Thoracic aorta (tissue), 2 donors: ENCODE measurements at regions not wholly inside any gene's neighbourhood (a gene's known extent, or its start where the extent isn't known, plus 50 kb on each side); places are given as distances from the start of the nearest gene placed in this dataset.

Experiments
- ATAC-seq: fragments of 150-250 bp; one replicate; pipeline ENCODE4 v1.8.0; 2017; ENCODE audit warnings: low read depth; ENCODE audit not compliant: insufficient number of reproducible peaks, low FRiP score
- DNase-seq: peaks from one replicate; pipeline ENCODE4 v3.0.0-alpha.2; 2020; ENCODE audit warnings: low spot score
- H3K27ac ChIP-seq, 2 donors: fragments of 200-600 bp; sonication (generic); 1 replicate in 1 of 2; 2 replicates in 1 of 2; pipeline ENCODE4 v1.5.1; 2016; ENCODE audit warnings: mild to moderate bottlenecking in 2 of 2, moderate library complexity in 2 of 2
- H3K27me3 ChIP-seq: fragments of 200-600 bp; sonication (generic); replicated peaks from 2 replicates; pipeline ENCODE4 v1.6.0; 2016; ENCODE audit warnings: mild to moderate bottlenecking; ENCODE audit not compliant: insufficient read depth
- H3K36me3 ChIP-seq: fragments of 200-600 bp; sonication (generic); one replicate; pipeline ENCODE4 v1.5.1; 2016
- H3K4me1 ChIP-seq, 2 donors: fragments of 200-600 bp; sonication (generic); 1 replicate in 1 of 2; 2 replicates in 1 of 2; pipeline versions ENCODE4 v1.5.1 to v1.6.0; 2016; ENCODE audit warnings: low read depth in 2 of 2, mild to moderate bottlenecking in 1 of 2; ENCODE audit not compliant: control insufficient read depth in 1 of 2
- H3K4me3 ChIP-seq: fragments of 200-600 bp; sonication (generic); 2 replicates; pipeline ENCODE4 v1.5.1; 2016; ENCODE audit warnings: mild to moderate bottlenecking
- H3K9me3 ChIP-seq: fragments of 200-600 bp; sonication (generic); 2 replicates; pipeline ENCODE4 v1.5.1; 2016
- CTCF ChIP-seq: fragments of 200-600 bp; sonication (generic); IDR thresholded peaks from one replicate; pipeline ENCODE4 v1.5.1; 2019; ENCODE audit warnings: antibody characterized with exemption

GRCh38 chr9:121562301-121562700 lies 62.7 kb upstream of the GGTA1 start:
- Histone ChIP-seq H3K36me3 (no peaks in the 10 kb centered on the region), H3K4me3 (no peak overlapping the region), H3K9me3 (no peaks in the 10 kb centered on the region), H3K27me3 (no peaks in the 10 kb centered on the region), H3K27ac (no peak overlapping the region), H3K4me1 (peaks cover 23 to 41% of the 10 kb centered on the region in 2 donors)
- TF ChIP-seq CTCF, result no peak
- ATAC-seq (no peak), DNase-seq (no peak)

- no peak overlapping the region for H3K4me3 ChIP-seq
- no peak for TF ChIP-seq CTCF
- no peaks in the 10 kb centered on the region for H3K36me3 ChIP-seq
- DNase-seq (no peak), ATAC-seq (no peak)
- peaks cover 26 to 41% of the 10 kb centered on the region in 2 donors for H3K4me1 ChIP-seq
- no peaks in the 10 kb centered on the region for H3K27me3 ChIP-seq
- H3K9me3 ChIP-seq, result no peaks in the 10 kb centered on the region
- H3K27ac ChIP-seq, result no peak overlapping the region
These were observed 63.8 kb upstream of the GGTA1 start for GRCh38 chr9:121563425-121563824.

- no peak for DNase-seq
- no peak overlapping the region for H3K27ac ChIP-seq
- H3K27me3 ChIP-seq, result no peaks in the 10 kb centered on the region
- no peak for ATAC-seq
- no peak overlapping the region for H3K4me3 ChIP-seq
- no peaks in the 10 kb centered on the region for H3K9me3 ChIP-seq
- no peak for TF ChIP-seq CTCF
- peaks cover 26 to 41% of the 10 kb centered on the region in 2 donors for H3K4me1 ChIP-seq
- no peaks in the 10 kb centered on the region for H3K36me3 ChIP-seq
These were observed 64.3 kb upstream of the GGTA1 start for GRCh38 chr9:121563881-121564460.

GRCh38 chr9:121564504-121565260 lies 65.0 kb upstream of the GGTA1 start:
- H3K36me3 ChIP-seq, result no peaks in the 10 kb centered on the region
- no peak overlapping the region for H3K4me3 ChIP-seq
- peaks cover 26 to 42% of the 10 kb centered on the region in 2 donors for H3K4me1 ChIP-seq
- DNase-seq (no peak), ATAC-seq (no peak)
- no peak for TF ChIP-seq CTCF
- H3K9me3 ChIP-seq, result no peaks in the 10 kb centered on the region
- no peaks in the 10 kb centered on the region for H3K27me3 ChIP-seq
- H3K27ac ChIP-seq, result no peak overlapping the region

DNA sequence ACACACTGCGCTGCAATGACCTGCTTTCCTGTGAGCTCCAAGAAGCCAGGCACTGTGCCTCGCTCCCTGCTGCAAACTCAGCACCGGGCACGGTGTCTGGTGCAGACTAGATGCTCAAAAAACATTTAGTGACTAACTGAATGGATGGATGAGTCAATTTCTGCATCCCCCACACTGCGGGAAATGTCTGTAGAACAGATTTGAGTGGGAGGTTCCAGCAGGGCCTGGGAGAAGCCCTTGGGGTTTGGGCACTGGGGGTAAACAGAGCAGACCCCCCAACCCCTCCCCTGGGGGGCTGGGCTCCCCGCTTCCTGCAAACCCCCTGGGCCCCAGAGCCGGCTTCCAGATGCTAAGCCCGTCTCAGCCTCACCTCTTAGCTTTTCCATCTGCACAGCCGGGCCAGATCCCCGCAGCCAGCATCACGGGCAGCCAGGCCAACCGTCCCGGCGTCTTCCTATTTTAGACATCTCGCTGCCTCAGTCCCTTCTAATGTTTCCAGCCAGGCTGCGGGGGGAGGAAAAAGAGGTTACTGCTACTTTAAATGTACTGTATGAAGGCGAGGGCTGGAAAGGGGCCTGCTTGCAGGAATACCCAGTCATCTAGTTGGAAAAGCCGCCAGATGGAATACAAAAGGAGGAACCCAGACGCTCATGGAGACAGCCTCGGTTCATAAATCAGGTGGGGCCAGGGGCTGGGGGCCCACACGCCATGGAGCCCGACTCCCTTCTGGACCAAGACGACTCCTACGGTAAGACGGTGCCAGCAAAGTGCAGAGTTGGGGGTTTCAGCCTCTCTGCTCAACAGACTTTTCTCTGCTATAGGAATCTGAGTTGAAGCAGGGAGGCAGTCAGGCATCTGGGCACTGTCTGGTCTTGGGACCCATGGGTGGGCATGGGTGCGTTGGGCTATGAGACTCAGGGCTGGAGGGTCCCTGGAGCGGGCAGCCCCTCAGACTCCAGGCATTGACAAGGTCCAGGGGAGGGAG lies 67.1 kb upstream of the GGTA1 start:
- Histone ChIP-seq H3K4me3 (peak overlapping the region; percentile 71), H3K27me3 (no peaks in the 10 kb centered on the region), H3K9me3 (no peaks in the 10 kb centered on the region), H3K4me1 (peaks cover 26 to 62% of the 10 kb centered on the region in 2 donors), H3K36me3 (no peaks in the 10 kb centered on the region), H3K27ac (peak overlapping the region; percentile 76 to 77)
- ATAC-seq (peak; percentile 14), DNase-seq (peak; percentile 55)
- no peak for TF ChIP-seq CTCF
